ENCODE measurements at regions not wholly inside any gene's neighbourhood (a gene's known extent, or its start where the extent isn't known, plus 50 kb on each side); places are given as distances from the start of the nearest gene placed in this dataset.

GRCh38 chr4:35315419-35315818 lies 928.9 kb downstream of the ARAP2 start:
- TF ChIP-seq CTCF (IDR thresholded peaks at IDR 0.05) (no peak), ZFX (IDR thresholded peaks at IDR 0.05; ENCODE audit: borderline replicate concordance) (no peak)

GRCh38 chr4:35325908-35326453 lies 918.3 kb downstream of the ARAP2 start:
- TF ChIP-seq ZFX (IDR thresholded peaks at IDR 0.05; ENCODE audit: borderline replicate concordance) (no peak), CTCF (IDR thresholded peaks at IDR 0.05) (no peak)
- H3K27ac ChIP-seq = no peak overlapping the region

More at GRCh38 chr4:35315419-35315818, 928.9 kb downstream of the ARAP2 start:
- H3K27ac ChIP-seq = no peak overlapping the region

GRCh38 chr4:35342833-35343232 lies 901.5 kb downstream of the ARAP2 start:
- no peak overlapping the region for H3K27ac ChIP-seq
- TF ChIP-seq CTCF (IDR thresholded peaks at IDR 0.05) (no peak), ZFX (IDR thresholded peaks at IDR 0.05; ENCODE audit: borderline replicate concordance) (no peak)

- H3K27ac ChIP-seq = no peak overlapping the region
- TF ChIP-seq CTCF (IDR thresholded peaks at IDR 0.05) (no peak), ZFX (IDR thresholded peaks at IDR 0.05; ENCODE audit: borderline replicate concordance) (no peak)
Observed at GRCh38 chr4:35347276-35347675, 897.0 kb downstream of the ARAP2 start.

- H3K27ac ChIP-seq = no peak overlapping the region
- TF ChIP-seq ZFX (IDR thresholded peaks at IDR 0.05; ENCODE audit: borderline replicate concordance) (no peak), CTCF (IDR thresholded peaks at IDR 0.05) (no peak)
Observed at GRCh38 chr4:35358001-35358584, 886.2 kb downstream of the ARAP2 start.

- TF ChIP-seq ZFX (IDR thresholded peaks at IDR 0.05; ENCODE audit: borderline replicate concordance) (no peak), CTCF (IDR thresholded peaks at IDR 0.05) (no peak)
- H3K27ac ChIP-seq = no peak overlapping the region
Observed at GRCh38 chr4:35364321-35364870, 879.9 kb downstream of the ARAP2 start.

GRCh38 chr4:35365186-35365585 lies 879.1 kb downstream of the ARAP2 start:
- H3K27ac ChIP-seq = no peak overlapping the region
- TF ChIP-seq CTCF (IDR thresholded peaks at IDR 0.05) = no peak
- no peak for TF ChIP-seq ZFX (IDR thresholded peaks at IDR 0.05; ENCODE audit: borderline replicate concordance)

All from 22Rv1 (cell line).